ENCODE measurements at regions not wholly inside any gene's neighbourhood (a gene's known extent, or its start where the extent isn't known, plus 50 kb on each side); places are given as distances from the start of the nearest gene placed in this dataset.

- no peak for DNase-seq (ENCODE audit: low spot score)
Observed at GRCh38 chr15:93527374-93528050, 438.5 kb upstream of the RGMA start.

- DNase-seq (ENCODE audit: low spot score), result no peak
Observed at GRCh38 chr15:93524432-93524831, 435.4 kb upstream of the RGMA start.

- DNase-seq (ENCODE audit: low spot score), result peak; percentile 4
Observed at GRCh38 chr15:93523481-93523880, 434.5 kb upstream of the RGMA start.

GRCh38 chr15:93520206-93520605, 431.2 kb upstream of the RGMA start:
- no peak for DNase-seq (ENCODE audit: low spot score)

- no peak for DNase-seq (ENCODE audit: low spot score)
Observed at GRCh38 chr15:93519599-93519998, 430.6 kb upstream of the RGMA start.

GRCh38 chr15:93517176-93517575, 428.2 kb upstream of the RGMA start:
- no peak for DNase-seq (ENCODE audit: low spot score)

- DNase-seq (ENCODE audit: low spot score), result no peak
Observed at GRCh38 chr15:93515256-93516051, 426.4 kb upstream of the RGMA start.

GRCh38 chr15:93506646-93507045, 417.6 kb upstream of the RGMA start:
- DNase-seq (ENCODE audit: low spot score), result no peak

GRCh38 chr15:93505506-93505905, 416.5 kb upstream of the RGMA start:
- no peak for DNase-seq (ENCODE audit: low spot score)

GRCh38 chr15:93501946-93502345, 412.9 kb upstream of the RGMA start:
- no peak for DNase-seq (ENCODE audit: low spot score)

GRCh38 chr15:93500155-93500554, 411.1 kb upstream of the RGMA start:
- DNase-seq (ENCODE audit: low spot score), result no peak

GRCh38 chr15:93497291-93497690, 408.3 kb upstream of the RGMA start:
- no peak for DNase-seq (ENCODE audit: low spot score)

GRCh38 chr15:93496888-93497287, 407.9 kb upstream of the RGMA start:
- DNase-seq (ENCODE audit: low spot score), result no peak

- DNase-seq (ENCODE audit: low spot score), result no peak
Observed at GRCh38 chr15:93495799-93496637, 407.0 kb upstream of the RGMA start.

GRCh38 chr15:93493172-93493571, 404.2 kb upstream of the RGMA start:
- DNase-seq (ENCODE audit: low spot score), result no peak

- DNase-seq (ENCODE audit: low spot score), result no peak
Observed at GRCh38 chr15:93491291-93491690, 402.3 kb upstream of the RGMA start.

GRCh38 chr15:93488296-93488713, 399.3 kb upstream of the RGMA start:
- no peak for DNase-seq (ENCODE audit: low spot score)

- DNase-seq (ENCODE audit: low spot score), result no peak
Observed at GRCh38 chr15:93486407-93487117, 397.6 kb upstream of the RGMA start.

GRCh38 chr15:93485438-93486327, 396.7 kb upstream of the RGMA start:
- no peak for DNase-seq (ENCODE audit: low spot score)

- no peak for DNase-seq (ENCODE audit: low spot score)
Observed at GRCh38 chr15:93483923-93484322, 394.9 kb upstream of the RGMA start.

- peak; percentile 17 for DNase-seq (ENCODE audit: low spot score)
Observed at GRCh38 chr15:93482731-93483130, 393.7 kb upstream of the RGMA start.

Measured in SW480 (cell line).